ENCODE measurements at regions not wholly inside any gene's neighbourhood (a gene's known extent, or its start where the extent isn't known, plus 50 kb on each side); places are given as distances from the start of the nearest gene placed in this dataset.

- Histone ChIP-seq H3K27me3 (replicated peaks; ENCODE audit: insufficient read depth, low read depth, low read length, poor library complexity) (no peaks in the 10 kb centered on the region), H3K27ac (ENCODE audit: low read depth, low read length, poor library complexity, severe bottlenecking) (no peak overlapping the region), H3K9me3 (ENCODE audit: low read depth, low read length, poor library complexity, severe bottlenecking) (no peaks in the 10 kb centered on the region), H3K36me3 (ENCODE audit: insufficient read depth, low read length, poor library complexity, severe bottlenecking) (no peaks in the 10 kb centered on the region), H3K4me3 (ENCODE audit: low read depth, low read length, poor library complexity, severe bottlenecking) (no peak overlapping the region), H3K4me1 (ENCODE audit: insufficient read depth, low read length, poor library complexity, severe bottlenecking) (no peaks in the 10 kb centered on the region)
- intact Hi-C loops (cut with micrococcal nuclease; ENCODE audit: unreplicated experiment): no loop called here
- ChIA-PET POLR2A (ENCODE audit: low non-redundant PET) (no interaction called here), CTCF (interaction anchor here (0.7 kb wide), 1 partner anchor 725 kb away, joined by 5 read pairs; no protein-coding TSS in a partner anchor)
- TF ChIP-seq, protein P1, sequence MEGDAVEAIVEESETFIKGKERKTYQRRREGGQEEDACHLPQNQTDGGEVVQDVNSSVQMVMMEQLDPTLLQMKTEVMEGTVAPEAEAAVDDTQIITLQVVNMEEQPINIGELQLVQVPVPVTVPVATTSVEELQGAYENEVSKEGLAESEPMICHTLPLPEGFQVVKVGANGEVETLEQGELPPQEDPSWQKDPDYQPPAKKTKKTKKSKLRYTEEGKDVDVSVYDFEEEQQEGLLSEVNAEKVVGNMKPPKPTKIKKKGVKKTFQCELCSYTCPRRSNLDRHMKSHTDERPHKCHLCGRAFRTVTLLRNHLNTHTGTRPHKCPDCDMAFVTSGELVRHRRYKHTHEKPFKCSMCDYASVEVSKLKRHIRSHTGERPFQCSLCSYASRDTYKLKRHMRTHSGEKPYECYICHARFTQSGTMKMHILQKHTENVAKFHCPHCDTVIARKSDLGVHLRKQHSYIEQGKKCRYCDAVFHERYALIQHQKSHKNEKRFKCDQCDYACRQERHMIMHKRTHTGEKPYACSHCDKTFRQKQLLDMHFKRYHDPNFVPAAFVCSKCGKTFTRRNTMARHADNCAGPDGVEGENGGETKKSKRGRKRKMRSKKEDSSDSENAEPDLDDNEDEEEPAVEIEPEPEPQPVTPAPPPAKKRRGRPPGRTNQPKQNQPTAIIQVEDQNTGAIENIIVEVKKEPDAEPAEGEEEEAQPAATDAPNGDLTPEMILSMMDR (conservative IDR thresholded peaks at IDR 0.05; ENCODE audit: low read depth, low read length): no peak
- no peak for TF ChIP-seq EZH2 (IDR thresholded peaks at IDR 0.05; ENCODE audit: borderline replicate concordance, low read depth, low read length, poor library complexity, severe bottlenecking)
- DNase-seq (ENCODE audit: low spot score): no peak
- BruUV-seq (replicated peaks): no TSS peak
Observed at GRCh38 chr2:42964439-42965083, 172.2 kb upstream of the HAAO start.

- no peak overlapping the region for H3K27ac ChIP-seq (ENCODE audit: low read depth, low read length, poor library complexity, severe bottlenecking)
Observed at GRCh38 chr2:42963452-42964068, 171.2 kb upstream of the HAAO start.

GRCh38 chr2:42962508-42962953, 170.1 kb upstream of the HAAO start:
- BruUV-seq (replicated peaks): no TSS peak
- POLR2A ChIA-PET (ENCODE audit: low non-redundant PET): no interaction called here
- no peak overlapping the region for H3K27ac ChIP-seq (ENCODE audit: low read depth, low read length, poor library complexity, severe bottlenecking)
- TF ChIP-seq, protein P1 (conservative IDR thresholded peaks at IDR 0.05; ENCODE audit: low read depth, low read length): no peak
- no peak for TF ChIP-seq EZH2 (IDR thresholded peaks at IDR 0.05; ENCODE audit: borderline replicate concordance, low read depth, low read length, poor library complexity, severe bottlenecking)
- DNase-seq (ENCODE audit: low spot score): no peak
- H3K4me1 ChIP-seq (ENCODE audit: insufficient read depth, low read length, poor library complexity, severe bottlenecking): no peaks in the 10 kb centered on the region
- CTCF ChIA-PET: no interaction called here
- no peaks in the 10 kb centered on the region for H3K27me3 ChIP-seq (replicated peaks; ENCODE audit: insufficient read depth, low read depth, low read length, poor library complexity)
- intact Hi-C loops (cut with micrococcal nuclease; ENCODE audit: unreplicated experiment): no loop called here
- no peaks in the 10 kb centered on the region for H3K9me3 ChIP-seq (ENCODE audit: low read depth, low read length, poor library complexity, severe bottlenecking)
- H3K4me3 ChIP-seq (ENCODE audit: low read depth, low read length, poor library complexity, severe bottlenecking): no peak overlapping the region
- no peaks in the 10 kb centered on the region for H3K36me3 ChIP-seq (ENCODE audit: insufficient read depth, low read length, poor library complexity, severe bottlenecking)

More at GRCh38 chr2:42963452-42964068, 171.2 kb upstream of the HAAO start:
- Histone ChIP-seq H3K4me1 (ENCODE audit: insufficient read depth, low read length, poor library complexity, severe bottlenecking) (no peaks in the 10 kb centered on the region), H3K9me3 (ENCODE audit: low read depth, low read length, poor library complexity, severe bottlenecking) (no peaks in the 10 kb centered on the region), H3K36me3 (ENCODE audit: insufficient read depth, low read length, poor library complexity, severe bottlenecking) (no peaks in the 10 kb centered on the region), H3K27me3 (replicated peaks; ENCODE audit: insufficient read depth, low read depth, low read length, poor library complexity) (no peaks in the 10 kb centered on the region), H3K4me3 (ENCODE audit: low read depth, low read length, poor library complexity, severe bottlenecking) (no peak overlapping the region)
- TF ChIP-seq, protein P1 (conservative IDR thresholded peaks at IDR 0.05; ENCODE audit: low read depth, low read length): no peak
- no peak for TF ChIP-seq EZH2 (IDR thresholded peaks at IDR 0.05; ENCODE audit: borderline replicate concordance, low read depth, low read length, poor library complexity, severe bottlenecking)
- no TSS peak for BruUV-seq (replicated peaks)
- CTCF ChIA-PET: no interaction called here
- POLR2A ChIA-PET (ENCODE audit: low non-redundant PET): no interaction called here
- intact Hi-C loops (cut with micrococcal nuclease; ENCODE audit: unreplicated experiment): no loop called here
- DNase-seq (ENCODE audit: low spot score): no peak
